H1 (cell line): ENCODE measurements at regions not wholly inside any gene's neighbourhood (a gene's known extent, or its start where the extent isn't known, plus 50 kb on each side); places are given as distances from the start of the nearest gene placed in this dataset.

Experiments used
- CTCF ChIA-PET: fragments of 300-600 bp; sonication (Branson Sonifier 250); formaldehyde crosslinking; loops from one replicate; lab custom pipeline; 2021; ENCODE audit not compliant: partially characterized antibody; lab: Charles Lee
- POLR2A ChIA-PET: fragments of 300-600 bp; sonication (Branson Sonifier 250); formaldehyde crosslinking; loops from one replicate; lab custom pipeline; 2021; ENCODE audit warnings: inconsistent platforms; ENCODE audit not compliant: partially characterized antibody; lab: Charles Lee
- DNase-seq, 2 experiments: peaks; one replicate each; pipeline versions ENCODE4 v3.0.0 to v3.0.0-alpha.2; 2010 to 2022; ENCODE audit warnings: low spot score in 2 of 2, low read depth in 1 of 2, mixed read lengths in 1 of 2
- FAIRE-seq: peaks from 2 replicates; lab custom pipeline; 2011; peaks lifted over from hg19 to GRCh38; lab: Jason Lieb, UNC
- H2AFZ ChIP-seq: 2 replicates; pipeline ENCODE4 v1.8.1; 2012; ENCODE audit warnings: low read length, inconsistent platforms
- H2AK5ac ChIP-seq: 2 replicates; pipeline ENCODE4 v1.6.1; 2013; ENCODE audit warnings: low read depth, low read length
- H2BK120ac ChIP-seq: replicated peaks from 2 replicates; pipeline ENCODE3; 2013; ENCODE audit warnings: low read depth, low read length, inconsistent platforms
- H2BK12ac ChIP-seq: 2 replicates; pipeline ENCODE4 v1.6.1; 2013; ENCODE audit warnings: low read depth, low read length
- H2BK15ac ChIP-seq: 2 replicates; pipeline ENCODE4 v1.6.1; 2013; ENCODE audit warnings: low read length
- H2BK20ac ChIP-seq: 2 replicates; pipeline ENCODE4 v1.6.1; 2013; ENCODE audit warnings: low read length
- H2BK5ac ChIP-seq: 2 replicates; pipeline ENCODE4 v1.6.1; 2013; ENCODE audit warnings: low read depth, low read length
- H3K14ac ChIP-seq: 2 replicates; pipeline ENCODE4 v1.6.1; 2013; ENCODE audit warnings: inconsistent platforms; ENCODE audit not compliant: insufficient read length
- H3K18ac ChIP-seq: 2 replicates; pipeline ENCODE4 v1.6.1; 2013; ENCODE audit warnings: low read length; ENCODE audit errors: extremely low read depth
- H3K23ac ChIP-seq: 2 replicates; pipeline ENCODE4 v1.6.1; 2013; ENCODE audit warnings: inconsistent platforms; ENCODE audit not compliant: insufficient read length
- H3K23me2 ChIP-seq: 2 replicates; pipeline ENCODE4 v1.6.1; 2013; ENCODE audit warnings: low read depth, low read length
- H3K27ac ChIP-seq: 2 replicates; pipeline ENCODE4 v1.6.1; 2011; ENCODE audit warnings: low read depth, low read length, inconsistent platforms
- H3K27me3 ChIP-seq, 4 experiments: replicated peaks in 1 of 4; 1 replicate in 1 of 4; 2 replicates in 3 of 4; pipeline versions ENCODE4 v1.6.1 to v1.8.1; 2011 to 2013; ENCODE audit warnings: low read length in 3 of 4, mild to moderate bottlenecking in 3 of 4, inconsistent platforms in 2 of 4, mixed read lengths in 2 of 4, moderate library complexity in 1 of 4; ENCODE audit not compliant: control insufficient read depth in 3 of 4, insufficient read depth in 3 of 4; ENCODE audit errors: extremely low read depth in 1 of 4
- H3K36me3 ChIP-seq, 4 experiments: 2 replicates each; pipeline versions ENCODE4 v1.6.1 to v1.8.1; 2011 to 2013; ENCODE audit warnings: mild to moderate bottlenecking in 4 of 4, low read length in 3 of 4, moderate library complexity in 2 of 4, control low read depth in 1 of 4, inconsistent platforms in 1 of 4; ENCODE audit not compliant: insufficient read depth in 4 of 4, control insufficient read depth in 2 of 4
- H3K4ac ChIP-seq: replicated peaks from 2 replicates; pipeline ENCODE3; 2013; ENCODE audit warnings: low read length, low read depth, mixed read lengths, inconsistent platforms; ENCODE audit not compliant: insufficient read length
- H3K4me1 ChIP-seq, 4 experiments: replicated peaks in 1 of 4; 1 replicate in 1 of 4; 2 replicates in 3 of 4; pipeline versions ENCODE4 v1.6.1 to v1.8.1; 2011 to 2013; ENCODE audit warnings: low read length in 3 of 4, inconsistent platforms in 2 of 4, mixed read lengths in 1 of 4; ENCODE audit not compliant: insufficient read depth in 4 of 4, control insufficient read depth in 3 of 4
- H3K4me2 ChIP-seq, 2 experiments: 2 replicates each; pipeline versions ENCODE4 v1.6.1 to v1.8.1; 2011 to 2013; ENCODE audit warnings: low read depth in 2 of 2, low read length in 2 of 2, control low read depth in 1 of 2, inconsistent platforms in 1 of 2, mild to moderate bottlenecking in 1 of 2; ENCODE audit not compliant: insufficient read depth in 1 of 2
- H3K4me3 ChIP-seq, 4 experiments: fragments of 200-600, 300-600 bp in 1 of 4; sonication (generic), shearing (Covaris generic), sonication (Bioruptor Twin) in 1 of 4; 2 replicates each; pipeline versions ENCODE4 v1.5.1 to v1.8.1; 2011 to 2016; ENCODE audit warnings: low read length in 4 of 4, low read depth in 3 of 4, control low read depth in 2 of 4, inconsistent platforms in 2 of 4, mild to moderate bottlenecking in 2 of 4, mixed read lengths in 1 of 4, moderate library complexity in 1 of 4; ENCODE audit not compliant: insufficient read depth in 2 of 4; ENCODE audit errors: extremely low read depth in 1 of 4
- H3K56ac ChIP-seq: replicated peaks from 2 replicates; pipeline ENCODE3; 2013; ENCODE audit warnings: low read depth, mild to moderate bottlenecking, mixed read lengths, low read length, inconsistent platforms; ENCODE audit not compliant: insufficient read length
- H3K79me1 ChIP-seq: 2 replicates; pipeline ENCODE4 v1.6.1; 2013; ENCODE audit warnings: low read depth, low read length, control low read depth
- H3K79me2 ChIP-seq, 2 experiments: 2 replicates each; pipeline versions ENCODE4 v1.6.1 to v1.8.1; 2012 to 2013; ENCODE audit warnings: low read length in 2 of 2, mild to moderate bottlenecking in 2 of 2, inconsistent platforms in 1 of 2; ENCODE audit not compliant: insufficient read depth in 2 of 2, control insufficient read depth in 1 of 2
- H3K9ac ChIP-seq, 4 experiments: replicated peaks in 1 of 4; 1 replicate in 1 of 4; 2 replicates in 3 of 4; pipeline versions ENCODE4 v1.6.1 to v1.8.1; 2011 to 2013; ENCODE audit warnings: low read depth in 3 of 4, low read length in 3 of 4, control low read depth in 2 of 4, mild to moderate bottlenecking in 2 of 4, moderate library complexity in 2 of 4, inconsistent platforms in 1 of 4; ENCODE audit errors: extremely low read depth in 1 of 4
- H3K9me3 ChIP-seq, 2 experiments: 2 replicates each; pipeline versions ENCODE4 v1.6.1 to v1.8.1; 2012 to 2013; ENCODE audit warnings: mild to moderate bottlenecking in 2 of 2, moderate library complexity in 2 of 2, control low read depth in 1 of 2, inconsistent platforms in 1 of 2, low read depth in 1 of 2, low read length in 1 of 2, mixed read lengths in 1 of 2; ENCODE audit not compliant: insufficient read depth in 2 of 2
- H4K20me1 ChIP-seq, 2 experiments: replicated peaks in 1 of 2; 2 replicates each; pipeline versions ENCODE3 to v1.8.1; 2011 to 2013; ENCODE audit warnings: inconsistent platforms in 2 of 2, low read length in 2 of 2, mild to moderate bottlenecking in 1 of 2; ENCODE audit not compliant: insufficient read depth in 2 of 2, control insufficient read depth in 1 of 2
- H4K5ac ChIP-seq: 2 replicates; pipeline ENCODE4 v1.6.1; 2013; ENCODE audit warnings: low read length, low read depth, mixed read lengths, inconsistent platforms; ENCODE audit not compliant: insufficient read length
- H4K8ac ChIP-seq: 2 replicates; pipeline ENCODE4 v1.8.0; 2013; ENCODE audit warnings: mild to moderate bottlenecking, moderate library complexity, low read length, inconsistent platforms; ENCODE audit not compliant: insufficient read depth; ENCODE audit errors: extremely low read depth
- H4K91ac ChIP-seq: replicated peaks from 2 replicates; pipeline ENCODE3; 2013; ENCODE audit warnings: low read length, mixed read lengths, inconsistent platforms; ENCODE audit not compliant: insufficient read length
- BCL11A ChIP-seq, 2 experiments: IDR thresholded peaks; one replicate each; pipeline ENCODE4 v1.6.1; 2011; ENCODE audit warnings: low read depth in 2 of 2, low read length in 2 of 2, mild to moderate bottlenecking in 2 of 2
- CBX5 ChIP-seq: fragments of 300-800, 300-1000 bp; sonication (generic); IDR thresholded peaks from 2 replicates; pipeline ENCODE4 v1.7.1; 2016; ENCODE audit warnings: antibody characterized with exemption, low read length, low read depth
- CHD2 ChIP-seq: IDR thresholded peaks from 2 replicates; pipeline ENCODE4 v1.6.1; 2012; ENCODE audit warnings: low read length, improper control_type of control experiment
- GTF2F1 ChIP-seq: IDR thresholded peaks from 2 replicates; pipeline ENCODE4 v1.6.1; 2012; ENCODE audit warnings: low read depth, low read length, improper control_type of control experiment, borderline replicate concordance
- JUND ChIP-seq: IDR thresholded peaks from 2 replicates; pipeline ENCODE4 v1.6.1; 2011; ENCODE audit warnings: mild to moderate bottlenecking, improper control_type of control experiment, low read length
- KDM5A ChIP-seq: fragments of 200-600 bp; IDR thresholded peaks from 2 replicates; pipeline ENCODE4 v1.7.1; 2012; ENCODE audit warnings: mild to moderate bottlenecking, low read length, inconsistent platforms, mixed read lengths
- MAFK ChIP-seq: IDR thresholded peaks from 2 replicates; pipeline ENCODE4 v1.6.1; 2012; ENCODE audit warnings: low read depth, mild to moderate bottlenecking, improper control_type of control experiment, low read length
- NANOG ChIP-seq: IDR thresholded peaks from 2 replicates; pipeline ENCODE4 v1.6.1; 2011; ENCODE audit warnings: low read length, low read depth, mild to moderate bottlenecking, inconsistent platforms; ENCODE audit not compliant: insufficient read depth, poor library complexity, severe bottlenecking
- POLR2A ChIP-seq, 2 experiments: IDR thresholded peaks; 1 replicate in 1 of 2; 2 replicates in 1 of 2; pipeline ENCODE4 v1.6.1; 2011; ENCODE audit warnings: low read depth in 2 of 2, low read length in 2 of 2, mild to moderate bottlenecking in 2 of 2; ENCODE audit errors: control extremely low read depth in 1 of 2
- RFX5 ChIP-seq: IDR thresholded peaks from 2 replicates; pipeline ENCODE4 v1.6.1; 2011; ENCODE audit warnings: low read depth, low read length, improper control_type of control experiment, borderline replicate concordance
- SIRT6 ChIP-seq: IDR thresholded peaks from one replicate; pipeline ENCODE4 v1.7.1; 2012; ENCODE audit warnings: low read length, inconsistent platforms
- SRF ChIP-seq: IDR thresholded peaks from 2 replicates; pipeline ENCODE4 v1.6.1; 2011; ENCODE audit warnings: mild to moderate bottlenecking, low read depth, low read length, moderate library complexity
- TBP ChIP-seq: IDR thresholded peaks from 2 replicates; pipeline ENCODE4 v1.6.1; 2011; ENCODE audit warnings: low read depth, low read length, improper control_type of control experiment
- TEAD4 ChIP-seq: IDR thresholded peaks from 2 replicates; pipeline ENCODE4 v1.6.1; 2012; ENCODE audit warnings: low read depth, low read length, inconsistent platforms, mixed read lengths
- WGBS, 2 experiments: shearing (Covaris generic) in 1 of 2; methylation state at CpG; one replicate each; pipeline versions ENCODE4 v1.1.6 to v1.1.7; 2013 to 2015; ENCODE audit warnings: low lambda C conversion rate in 2 of 2, mixed read lengths in 2 of 2, inconsistent platforms in 1 of 2, low coverage in 1 of 2, missing lambda C conversion rate in 1 of 2; ENCODE audit not compliant: insufficient replicate concordance in 2 of 2, insufficient coverage in 1 of 2, insufficient read length in 1 of 2; ENCODE audit errors: extremely low coverage in 1 of 2, missing lambda C conversion rate in 1 of 2; 5-methylcytosine and 5-hydroxymethylcytosine counted together

DNA sequence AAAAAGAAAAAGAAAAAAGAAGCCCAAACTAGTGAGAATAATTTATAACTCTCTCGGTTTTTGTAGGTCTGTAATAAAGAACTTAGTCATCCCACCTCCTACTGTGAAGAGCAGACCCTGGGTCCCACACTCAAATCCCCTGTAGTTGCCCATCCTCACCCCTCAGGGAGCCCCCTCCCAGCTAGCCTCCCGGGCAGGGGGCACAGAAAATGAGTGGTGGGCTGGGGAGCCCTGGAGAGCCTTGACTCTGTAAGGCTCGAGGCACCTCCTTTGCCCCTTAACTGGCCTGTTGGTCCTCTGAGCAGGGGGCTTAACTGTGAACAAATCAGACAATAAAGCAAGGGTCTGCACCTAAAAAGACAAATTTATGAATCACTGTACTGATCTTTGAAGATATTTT lies 57.5 kb upstream of the PRKACB start:
- Histone ChIP-seq H3K23me2 (no peaks in the 10 kb centered on the region), H3K4me1 (no peaks in the 10 kb centered on the region; a peak in 1 of 7 replicates), H3K14ac (no peak overlapping the region), H3K4me2 (no peak overlapping the region), H4K20me1 (no peaks in the 10 kb centered on the region), H3K56ac (no peak overlapping the region), H3K27ac (no peak overlapping the region), H3K23ac (no peak overlapping the region), H3K9ac (no peak overlapping the region), H4K91ac (no peak overlapping the region), H3K4me3 (no peak overlapping the region), H2BK5ac (no peak overlapping the region), H3K27me3 (peaks cover 0 to 1% (median 0%) of the 10 kb centered on the region in 4 experiments; a peak in 1 of 7 replicates), H3K9me3 (no peaks in the 10 kb centered on the region), H4K8ac (no peak overlapping the region), H2BK15ac (no peak overlapping the region), H3K79me2 (peaks cover 0 to 12% of the 10 kb centered on the region in 2 experiments; a peak in 2 of 4 replicates), H3K4ac (no peak overlapping the region), H3K18ac (no peak overlapping the region), H2AFZ (no peak overlapping the region), H2BK12ac (no peak overlapping the region), H2AK5ac (no peak overlapping the region), H2BK20ac (no peak overlapping the region), H4K5ac (no peak overlapping the region), H2BK120ac (no peak overlapping the region), H3K79me1 (no peaks in the 10 kb centered on the region; the same call in 1 of the 2 replicates), H3K36me3 (no peaks in the 10 kb centered on the region)
- DNase-seq: no peak
- POLR2A ChIA-PET: no interaction called here
- no peak for TF ChIP-seq TBP
- no peak for TF ChIP-seq RFX5
- no peak for TF ChIP-seq POLR2A (IDR thresholded peaks at IDR 0.05; ENCODE audit: control extremely low read depth in 1 of 2, low read depth in 2 of 2, low read length in 2 of 2)
- TF ChIP-seq SIRT6: no peak
- TF ChIP-seq SRF: no peak
- TF ChIP-seq TEAD4: no peak
- no peak for TF ChIP-seq MAFK
- no peak for TF ChIP-seq CHD2
- no peak for TF ChIP-seq JUND
- TF ChIP-seq NANOG: no peak
- TF ChIP-seq CBX5: no peak
- TF ChIP-seq KDM5A: no peak
- TF ChIP-seq BCL11A (IDR thresholded peaks at IDR 0.05; ENCODE audit: low read depth in 2 of 2, low read length in 2 of 2): no peak
- TF ChIP-seq GTF2F1: no peak
- 83% methylated on average over 3 of the region's 3 CpGs; no CpG with 5 or more reads in 1 of the 2 experiments for WGBS, 2 experiments
- FAIRE-seq: no peak
- CTCF ChIA-PET: no interaction called here
